Fibroblast of lung (primary cell): ENCODE measurements at regions not wholly inside any gene's neighbourhood (a gene's known extent, or its start where the extent isn't known, plus 50 kb on each side); places are given as distances from the start of the nearest gene placed in this dataset.

Experiments
- DNase-seq, 2 donors: peaks; one replicate each; pipeline versions ENCODE4 v3.0.0 to v3.0.0-alpha.2; 2010; ENCODE audit warnings: low read depth in 2 of 2
- H2AFZ ChIP-seq: 2 replicates; pipeline ENCODE4 v1.5.1; 2012; ENCODE audit warnings: low read length, control low read depth, inconsistent platforms
- H3K27ac ChIP-seq: 2 replicates; pipeline ENCODE4 v1.5.1; 2011; ENCODE audit warnings: low read length, control low read depth; ENCODE audit not compliant: insufficient read depth
- H3K27me3 ChIP-seq: 2 replicates; pipeline ENCODE4 v1.5.1; 2011; ENCODE audit warnings: mild to moderate bottlenecking, low read length; ENCODE audit not compliant: control insufficient read depth, insufficient read depth
- H3K36me3 ChIP-seq: 2 replicates; pipeline ENCODE4 v1.5.1; 2011; ENCODE audit warnings: low read length; ENCODE audit not compliant: control insufficient read depth, insufficient read depth
- H3K4me1 ChIP-seq: 2 replicates; pipeline ENCODE4 v1.5.1; 2011; ENCODE audit warnings: low read length; ENCODE audit not compliant: control insufficient read depth, insufficient read depth; ENCODE audit errors: extremely low read depth
- H3K4me2 ChIP-seq: 2 replicates; pipeline ENCODE4 v1.5.1; 2011; ENCODE audit warnings: low read length, control low read depth; ENCODE audit not compliant: insufficient read depth; ENCODE audit errors: extremely low read depth
- H3K4me3 ChIP-seq, 4 experiments: fragments of 200-600 bp in 1 of 4; sonication (generic) in 1 of 4; replicated peaks in 1 of 4; 2 replicates each; pipeline ENCODE4 v1.5.1; 2011 to 2016; ENCODE audit warnings: low read length in 4 of 4, low read depth in 3 of 4, mild to moderate bottlenecking in 3 of 4, control low read depth in 2 of 4, inconsistent platforms in 1 of 4, mixed read lengths in 1 of 4; ENCODE audit not compliant: insufficient read depth in 1 of 4; ENCODE audit errors: control extremely low read depth in 1 of 4
- H3K79me2 ChIP-seq: 2 replicates; pipeline ENCODE4 v1.5.1; 2012; ENCODE audit warnings: mild to moderate bottlenecking, low read length, inconsistent platforms; ENCODE audit not compliant: control insufficient read depth, insufficient read depth
- H3K9ac ChIP-seq: 2 replicates; pipeline ENCODE4 v1.5.1; 2011; ENCODE audit warnings: mild to moderate bottlenecking, low read length, control low read depth; ENCODE audit not compliant: insufficient read depth
- H3K9me3 ChIP-seq: 2 replicates; pipeline ENCODE4 v1.5.1; 2012; ENCODE audit warnings: low read depth, low read length; ENCODE audit not compliant: control insufficient read depth, insufficient read depth
- H4K20me1 ChIP-seq: 2 replicates; pipeline ENCODE4 v1.5.1; 2011; ENCODE audit warnings: low read length; ENCODE audit not compliant: control insufficient read depth, insufficient read depth; ENCODE audit errors: extremely low read depth
- EZH2 ChIP-seq: IDR thresholded peaks from 2 replicates; pipeline ENCODE4 v1.5.1; 2012; ENCODE audit warnings: low read length, control low read depth, mild to moderate bottlenecking; ENCODE audit errors: missing control alignments
- TF ChIP-seq, protein P1 (sequence below), 2 donors: IDR thresholded peaks in 1 of 2; conservative IDR thresholded peaks in 1 of 2; 1 replicate in 1 of 2; 2 replicates in 1 of 2; pipeline ENCODE4 v1.5.1; 2011 to 2012; ENCODE audit warnings: low read length in 2 of 2, control low read depth in 1 of 2, inconsistent platforms in 1 of 2, low read depth in 1 of 2, mild to moderate bottlenecking in 1 of 2

DNA sequence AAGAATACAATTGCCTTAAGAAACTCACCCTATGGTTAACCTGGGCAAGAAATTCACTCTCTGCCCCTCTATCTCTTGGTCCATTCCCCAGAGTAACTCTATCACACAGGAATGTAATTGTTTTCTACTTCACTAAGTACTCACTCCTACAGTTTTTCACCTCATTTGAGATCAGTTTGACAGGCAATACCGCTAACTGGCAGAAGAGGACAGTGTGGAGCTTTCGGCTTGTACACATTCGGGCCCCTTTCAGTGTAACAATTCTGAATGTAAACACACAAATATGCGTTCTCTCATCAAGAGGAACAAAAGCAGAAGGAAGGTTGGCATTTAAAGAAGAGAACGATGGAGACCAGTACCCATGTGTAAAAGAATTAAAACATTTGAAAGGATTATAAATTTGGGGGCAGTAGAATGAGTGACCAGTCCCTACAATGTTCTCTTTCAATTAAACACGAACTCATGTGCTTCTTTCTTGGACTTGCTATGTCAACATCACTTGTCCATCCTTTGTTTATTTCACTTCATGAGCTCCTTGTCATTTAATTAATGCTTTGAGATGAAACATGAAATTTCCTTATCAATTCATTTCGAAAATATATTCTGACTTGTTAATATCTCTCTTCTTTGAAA, 188.5 kb upstream of the GRAMD2B start:
- Histone ChIP-seq H3K27ac (no peak overlapping the region), H3K36me3 (no peaks in the 10 kb centered on the region), H3K9me3 (no peaks in the 10 kb centered on the region), H3K4me3 (no peak overlapping the region), H2AFZ (no peak overlapping the region), H3K4me2 (no peak overlapping the region), H3K9ac (no peak overlapping the region), H3K4me1 (no peaks in the 10 kb centered on the region), H3K27me3 (no peaks in the 10 kb centered on the region), H4K20me1 (no peaks in the 10 kb centered on the region), H3K79me2 (no peaks in the 10 kb centered on the region)
- DNase-seq, result peak; percentile 34 to 40
- TF ChIP-seq EZH2, result no peak
- TF ChIP-seq, protein P1, sequence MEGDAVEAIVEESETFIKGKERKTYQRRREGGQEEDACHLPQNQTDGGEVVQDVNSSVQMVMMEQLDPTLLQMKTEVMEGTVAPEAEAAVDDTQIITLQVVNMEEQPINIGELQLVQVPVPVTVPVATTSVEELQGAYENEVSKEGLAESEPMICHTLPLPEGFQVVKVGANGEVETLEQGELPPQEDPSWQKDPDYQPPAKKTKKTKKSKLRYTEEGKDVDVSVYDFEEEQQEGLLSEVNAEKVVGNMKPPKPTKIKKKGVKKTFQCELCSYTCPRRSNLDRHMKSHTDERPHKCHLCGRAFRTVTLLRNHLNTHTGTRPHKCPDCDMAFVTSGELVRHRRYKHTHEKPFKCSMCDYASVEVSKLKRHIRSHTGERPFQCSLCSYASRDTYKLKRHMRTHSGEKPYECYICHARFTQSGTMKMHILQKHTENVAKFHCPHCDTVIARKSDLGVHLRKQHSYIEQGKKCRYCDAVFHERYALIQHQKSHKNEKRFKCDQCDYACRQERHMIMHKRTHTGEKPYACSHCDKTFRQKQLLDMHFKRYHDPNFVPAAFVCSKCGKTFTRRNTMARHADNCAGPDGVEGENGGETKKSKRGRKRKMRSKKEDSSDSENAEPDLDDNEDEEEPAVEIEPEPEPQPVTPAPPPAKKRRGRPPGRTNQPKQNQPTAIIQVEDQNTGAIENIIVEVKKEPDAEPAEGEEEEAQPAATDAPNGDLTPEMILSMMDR (conservative IDR thresholded peaks at IDR 0.05 in 1 of 2, IDR thresholded peaks at IDR 0.05 in 1 of 2; ENCODE audit: low read depth in 1 of 2, low read length in 2 of 2), result peak; percentile 73 to 90

DNA sequence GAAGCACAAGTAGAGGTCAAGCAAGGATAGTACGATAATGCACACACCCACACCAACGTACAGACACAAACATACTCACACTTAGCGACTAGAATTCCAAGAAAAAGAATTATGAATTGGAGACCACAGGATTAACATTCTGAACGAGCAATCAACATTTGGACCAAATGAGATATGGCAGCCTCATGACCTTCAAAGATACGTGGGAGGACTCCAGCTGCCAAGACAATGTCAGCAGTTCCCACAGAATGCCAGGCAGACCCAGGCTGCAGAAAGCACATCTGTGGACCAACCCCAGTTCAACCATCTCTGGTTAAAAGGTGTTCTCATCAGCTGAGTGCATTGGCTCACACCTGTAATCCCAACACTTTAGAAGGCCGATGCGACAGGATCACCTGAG, 187.6 kb upstream of the GRAMD2B start:
- Histone ChIP-seq H3K27me3 (no peaks in the 10 kb centered on the region), H3K36me3 (no peaks in the 10 kb centered on the region), H2AFZ (no peak overlapping the region), H3K4me3 (no peak overlapping the region), H3K79me2 (no peaks in the 10 kb centered on the region), H3K27ac (no peak overlapping the region), H3K4me2 (no peak overlapping the region), H3K9ac (no peak overlapping the region), H4K20me1 (no peaks in the 10 kb centered on the region), H3K9me3 (no peaks in the 10 kb centered on the region), H3K4me1 (no peaks in the 10 kb centered on the region)
- no peak for DNase-seq
- TF ChIP-seq EZH2, result no peak
- TF ChIP-seq, protein P1 (conservative IDR thresholded peaks at IDR 0.05 in 1 of 2, IDR thresholded peaks at IDR 0.05 in 1 of 2; ENCODE audit: low read depth in 1 of 2, low read length in 2 of 2), result no peak

DNA sequence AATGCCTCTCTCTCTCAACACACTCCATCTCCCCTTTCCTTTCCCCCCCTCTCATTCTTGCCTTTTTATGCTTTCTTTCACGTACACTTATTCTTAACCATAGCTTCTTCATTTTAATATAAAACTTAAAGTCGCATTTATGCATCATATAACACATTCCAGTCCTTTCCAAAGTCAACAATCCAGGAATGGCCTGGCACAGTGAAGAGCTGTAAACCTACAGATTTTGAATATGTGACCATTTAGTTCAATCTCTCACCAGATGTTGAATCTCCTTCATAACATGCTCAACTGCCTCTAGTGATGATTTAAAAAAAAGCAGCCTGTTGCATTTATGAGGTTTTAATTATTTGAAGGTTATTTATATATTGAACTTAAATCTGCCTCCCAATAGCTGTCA, 186.2 kb upstream of the GRAMD2B start:
- no peak overlapping the region for H3K27ac ChIP-seq
- no peak overlapping the region for H3K4me2 ChIP-seq
- no peak overlapping the region for H3K9ac ChIP-seq
- H2AFZ ChIP-seq, result no peak overlapping the region
- peak in 1 of 2 donors; percentile 21 for DNase-seq
- no peaks in the 10 kb centered on the region for H3K9me3 ChIP-seq
- H4K20me1 ChIP-seq, result no peaks in the 10 kb centered on the region
- no peaks in the 10 kb centered on the region for H3K27me3 ChIP-seq
- no peak overlapping the region for H3K4me3 ChIP-seq
- H3K36me3 ChIP-seq, result no peaks in the 10 kb centered on the region
- H3K4me1 ChIP-seq, result no peaks in the 10 kb centered on the region
- no peaks in the 10 kb centered on the region for H3K79me2 ChIP-seq
- TF ChIP-seq, protein P1 (conservative IDR thresholded peaks at IDR 0.05 in 1 of 2, IDR thresholded peaks at IDR 0.05 in 1 of 2; ENCODE audit: low read depth in 1 of 2, low read length in 2 of 2), result no peak
- TF ChIP-seq EZH2, result no peak
